Heart left ventricle (tissue), 13 donors: ENCODE measurements at regions not wholly inside any gene's neighbourhood (a gene's known extent, or its start where the extent isn't known, plus 50 kb on each side); places are given as distances from the start of the nearest gene placed in this dataset.

Source experiments
- CTCF ChIP-seq, 12 donors: fragments of 200-600 bp; sonication (generic) in 4 of 12; IDR thresholded peaks; one replicate each; pipeline versions ENCODE4 v1.5.0 to v1.8.0; 2018 to 2022; ENCODE audit warnings: antibody characterized with exemption in 12 of 12, mild to moderate bottlenecking in 5 of 12
- POLR2A ChIP-seq, 2 donors: fragments of 450-650 bp; IDR thresholded peaks; one replicate each; pipeline ENCODE4 v1.6.1; 2017; ENCODE audit warnings: antibody characterized with exemption in 2 of 2, mild to moderate bottlenecking in 2 of 2, moderate library complexity in 2 of 2
- donor health status: ischemic (EF 13 %, LVEDD 7.1; RV severe dilation, severe dysfunction).
- donor health status: DM: no; HTN: yes; CAD: no.
- donor health status: DM: no; HTN: no; CAD: no.
- donor health status: ischemic (EF 25% LVEDD 6.9; RV normal size, moderate dysfunction).
- donor health status: ischemic (EF 25% LVEDD 5.7; RV mildly dilated, moderate dysfunction).
- donor health status: ischemic (EF 35%, LVEDD 5.7; RV mildly dilated, moderate dysfunction).
- donor health status: nonischemic (EF 11% LVEDD 7.7; RV severe dilation, severe dysfunction).
- donor health status: DM: yes; HTN: yes; CAD: no.
- donor health status: PGD.
- donor health status: ischemic (EF 29% LVEDD 5.4; RV normal size, mild dysfunction).
- donor health status: nonischemic (EF 23%, LVEDD 6.1; RV moderate dilation, normal function).

GRCh38 chr13:103634066-103634465, 567.8 kb upstream of the SLC10A2 start:
- TF ChIP-seq CTCF (IDR thresholded peaks at IDR 0.05) (no peak), POLR2A (IDR thresholded peaks at IDR 0.05) (no peak)
